WERI-Rb-1 (cell line): ENCODE measurements at regions not wholly inside any gene's neighbourhood (a gene's known extent, or its start where the extent isn't known, plus 50 kb on each side); places are given as distances from the start of the nearest gene placed in this dataset.

Experiments
- DNase-seq: peaks from one replicate; pipeline ENCODE4 v3.0.0-alpha.2; 2020
- H3K27ac ChIP-seq: fragments of 250-450 bp; sonication (Bioruptor Pico); 2 replicates; pipeline ENCODE4 v1.5.1; 2020; ENCODE audit warnings: mild to moderate bottlenecking, moderate library complexity
- H3K27me3 ChIP-seq: fragments of 250-450 bp; sonication (Bioruptor Pico); 2 replicates; pipeline ENCODE4 v1.5.1; 2021; ENCODE audit warnings: mild to moderate bottlenecking, low read depth, moderate library complexity; ENCODE audit not compliant: insufficient read depth, severe bottlenecking
- H3K36me3 ChIP-seq: fragments of 250-450 bp; sonication (Bioruptor Pico); 2 replicates; pipeline ENCODE4 v1.5.1; 2020; ENCODE audit warnings: mild to moderate bottlenecking, moderate library complexity
- H3K4me3 ChIP-seq: 2 replicates; pipeline ENCODE4 v1.5.1; 2011; ENCODE audit warnings: low read depth, mild to moderate bottlenecking, control low read depth, low read length
- H3K9me3 ChIP-seq: fragments of 250-450 bp; sonication (Bioruptor Pico); 2 replicates; pipeline ENCODE4 v1.5.1; 2021; ENCODE audit warnings: mild to moderate bottlenecking, moderate library complexity; ENCODE audit not compliant: severe bottlenecking
- CTCF ChIP-seq: IDR thresholded peaks from 2 replicates; pipeline ENCODE4 v1.5.1; 2011; ENCODE audit warnings: low read depth, mild to moderate bottlenecking, control low read depth, inconsistent platforms, low read length

- peaks cover 87% of the 10 kb centered on the region for H3K27me3 ChIP-seq
- no peaks in the 10 kb centered on the region for H3K36me3 ChIP-seq
Observed at GRCh38 chr5:2106721-2107120, 224.0 kb upstream of the IRX4 start.

GRCh38 chr5:2105141-2105540, 222.4 kb upstream of the IRX4 start:
- no peaks in the 10 kb centered on the region for H3K36me3 ChIP-seq
- DNase-seq: no peak
- no peak for TF ChIP-seq CTCF
- H3K27me3 ChIP-seq: peaks cover 87% of the 10 kb centered on the region
- H3K9me3 ChIP-seq: peaks cover 3% of the 10 kb centered on the region
- H3K4me3 ChIP-seq: no peak overlapping the region
- no peak overlapping the region for H3K27ac ChIP-seq

More at GRCh38 chr5:2106721-2107120, 224.0 kb upstream of the IRX4 start:
- Histone ChIP-seq H3K4me3 (no peak overlapping the region), H3K27ac (no peak overlapping the region), H3K9me3 (peaks cover 16% of the 10 kb centered on the region)
- no peak for TF ChIP-seq CTCF
- DNase-seq: no peak

DNA sequence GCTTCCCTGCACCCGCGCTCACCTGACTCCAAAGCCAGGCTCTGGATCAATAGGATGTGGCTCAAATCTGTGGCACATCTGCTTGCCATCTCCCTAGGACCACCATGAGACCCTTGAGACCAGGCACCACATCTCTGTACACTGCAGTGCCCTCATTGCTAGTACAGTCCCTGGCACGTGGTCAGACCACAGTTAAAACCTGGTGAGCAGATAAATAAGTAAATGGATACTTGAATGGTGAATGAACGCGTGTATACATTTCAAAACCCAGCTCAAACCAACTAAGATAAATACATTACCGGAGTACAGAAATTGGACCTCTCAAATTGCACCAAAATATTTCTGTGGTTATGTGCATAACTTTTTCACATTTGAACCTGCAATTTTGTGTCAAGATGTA, 221.2 kb upstream of the IRX4 start:
- Histone ChIP-seq H3K4me3 (no peak overlapping the region), H3K36me3 (no peaks in the 10 kb centered on the region), H3K9me3 (peaks cover 3% of the 10 kb centered on the region), H3K27me3 (peaks cover 82% of the 10 kb centered on the region), H3K27ac (no peak overlapping the region)
- TF ChIP-seq CTCF: no peak
- DNase-seq: no peak

- no peak overlapping the region for H3K4me3 ChIP-seq
- TF ChIP-seq CTCF: no peak
- peaks cover 3% of the 10 kb centered on the region for H3K9me3 ChIP-seq
- H3K27ac ChIP-seq: no peak overlapping the region
- H3K36me3 ChIP-seq: no peaks in the 10 kb centered on the region
- peaks cover 81% of the 10 kb centered on the region for H3K27me3 ChIP-seq
- no peak for DNase-seq
Observed at GRCh38 chr5:2102819-2103776, 220.4 kb upstream of the IRX4 start.

GRCh38 chr5:2101685-2102084, 219.0 kb upstream of the IRX4 start:
- no peak overlapping the region for H3K27ac ChIP-seq
- TF ChIP-seq CTCF: no peak
- peaks cover 3% of the 10 kb centered on the region for H3K9me3 ChIP-seq
- no peaks in the 10 kb centered on the region for H3K36me3 ChIP-seq
- no peak overlapping the region for H3K4me3 ChIP-seq
- peaks cover 89% of the 10 kb centered on the region for H3K27me3 ChIP-seq
- DNase-seq: no peak
